Activated CD8-positive, alpha-beta T cell treated with anti-CD3 and anti-CD28 coated beads for 36 hours (primary cell): ENCODE measurements at regions not wholly inside any gene's neighbourhood (a gene's known extent, or its start where the extent isn't known, plus 50 kb on each side); places are given as distances from the start of the nearest gene placed in this dataset.

Experiments used
- ATAC-seq: fragments of 200-7000 bp; cut with Tn5 transposase; one replicate; pipeline ENCODE4 v1.10.0; 2021; ENCODE audit warnings: mild to moderate bottlenecking, moderate library complexity
- CTCF ChIA-PET: fragments of 350-600 bp; sonication (Branson Sonifier 250); formaldehyde crosslinking; loops from one replicate; lab custom pipeline; 2021; ENCODE audit warnings: antibody characterized with exemption; lab: Charles Lee
- POLR2A ChIA-PET: fragments of 350-600 bp; sonication (Branson Sonifier 250); formaldehyde crosslinking; loops from one replicate; lab custom pipeline; 2021; ENCODE audit warnings: antibody characterized with exemption; lab: Charles Lee
- DNase-seq: peaks from one replicate; pipeline ENCODE4 v3.0.0-alpha.2; 2020
- H3K27ac Mint-ChIP-seq: one replicate; pipeline ENCODE4 v1.8.0; 2021; ENCODE audit warnings: mild to moderate bottlenecking, mixed read lengths
- H3K27me3 Mint-ChIP-seq: one replicate; pipeline ENCODE4 v1.8.0; 2021; ENCODE audit warnings: mixed read lengths
- H3K36me3 Mint-ChIP-seq: one replicate; pipeline ENCODE4 v1.8.0; 2021; ENCODE audit warnings: low read depth, mixed read lengths
- H3K4me1 Mint-ChIP-seq: one replicate; pipeline ENCODE4 v1.8.0; 2021; ENCODE audit warnings: low read depth, mixed read lengths
- H3K4me3 Mint-ChIP-seq: one replicate; pipeline ENCODE4 v1.8.0; 2021; ENCODE audit warnings: mild to moderate bottlenecking, moderate library complexity, mixed read lengths
- H3K9me3 Mint-ChIP-seq: one replicate; pipeline ENCODE4 v1.8.0; 2021; ENCODE audit warnings: mixed read lengths
- intact Hi-C: fragments of 100-400 bp; cut with micrococcal nuclease; formaldehyde crosslinking; loops from one replicate; pipeline ENCODE4 v1.10.0; 2022
- TF ChIP-seq, protein P1 (sequence below): fragments of 200-600 bp; IDR thresholded peaks from one replicate; pipeline ENCODE4 v1.8.0; 2022; ENCODE audit warnings: antibody characterized with exemption, mild to moderate bottlenecking

DNA sequence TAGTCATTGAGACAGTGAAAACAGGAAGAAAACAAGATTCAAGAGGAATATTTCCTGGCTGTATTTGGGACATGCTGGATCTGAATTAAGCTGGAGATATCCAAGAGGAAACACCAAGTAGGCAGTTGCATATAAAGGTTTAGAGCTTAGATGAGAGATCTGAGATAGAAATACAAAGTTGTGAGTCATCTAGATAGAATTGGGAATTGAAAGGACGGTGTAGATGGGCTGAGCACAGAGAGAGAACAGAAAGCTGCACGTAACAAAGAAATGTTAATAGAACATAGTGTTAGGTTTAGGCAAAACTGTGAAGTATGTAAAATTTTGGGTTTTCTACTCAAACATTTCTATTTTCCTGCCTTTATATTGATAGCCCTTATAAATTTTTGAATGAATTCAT, 218.5 kb upstream of the TMEM196 start:
- no peak overlapping the region for H3K4me3 Mint-ChIP-seq
- ATAC-seq: no peak
- no peak overlapping the region for H3K27ac Mint-ChIP-seq
- no peaks in the 10 kb centered on the region for H3K9me3 Mint-ChIP-seq
- POLR2A ChIA-PET: no interaction called here
- CTCF ChIA-PET: no interaction called here
- TF ChIP-seq, protein P1, sequence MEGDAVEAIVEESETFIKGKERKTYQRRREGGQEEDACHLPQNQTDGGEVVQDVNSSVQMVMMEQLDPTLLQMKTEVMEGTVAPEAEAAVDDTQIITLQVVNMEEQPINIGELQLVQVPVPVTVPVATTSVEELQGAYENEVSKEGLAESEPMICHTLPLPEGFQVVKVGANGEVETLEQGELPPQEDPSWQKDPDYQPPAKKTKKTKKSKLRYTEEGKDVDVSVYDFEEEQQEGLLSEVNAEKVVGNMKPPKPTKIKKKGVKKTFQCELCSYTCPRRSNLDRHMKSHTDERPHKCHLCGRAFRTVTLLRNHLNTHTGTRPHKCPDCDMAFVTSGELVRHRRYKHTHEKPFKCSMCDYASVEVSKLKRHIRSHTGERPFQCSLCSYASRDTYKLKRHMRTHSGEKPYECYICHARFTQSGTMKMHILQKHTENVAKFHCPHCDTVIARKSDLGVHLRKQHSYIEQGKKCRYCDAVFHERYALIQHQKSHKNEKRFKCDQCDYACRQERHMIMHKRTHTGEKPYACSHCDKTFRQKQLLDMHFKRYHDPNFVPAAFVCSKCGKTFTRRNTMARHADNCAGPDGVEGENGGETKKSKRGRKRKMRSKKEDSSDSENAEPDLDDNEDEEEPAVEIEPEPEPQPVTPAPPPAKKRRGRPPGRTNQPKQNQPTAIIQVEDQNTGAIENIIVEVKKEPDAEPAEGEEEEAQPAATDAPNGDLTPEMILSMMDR: no peak
- H3K4me1 Mint-ChIP-seq: no peaks in the 10 kb centered on the region
- no peaks in the 10 kb centered on the region for H3K27me3 Mint-ChIP-seq
- intact Hi-C loops: no loop called here
- no peaks in the 10 kb centered on the region for H3K36me3 Mint-ChIP-seq
- DNase-seq: no peak

DNA sequence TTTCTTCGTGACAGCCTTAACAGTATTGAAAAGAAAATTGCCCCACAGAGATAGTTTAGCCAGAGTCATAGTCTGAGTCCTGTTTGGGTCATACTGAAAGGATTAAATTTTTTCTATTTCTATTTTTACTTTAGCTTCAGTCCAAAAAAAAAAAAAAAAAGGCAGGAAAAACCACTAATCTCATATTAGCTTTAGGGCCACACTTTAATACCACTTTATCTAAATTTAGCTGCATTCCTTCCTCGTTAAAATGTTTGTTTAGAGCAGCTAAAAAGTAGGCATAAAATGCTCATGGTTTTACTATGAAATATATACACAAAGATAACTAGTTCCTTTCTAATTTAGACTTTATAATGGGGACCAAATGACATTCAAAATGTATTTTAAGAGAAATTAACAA, 216.5 kb upstream of the TMEM196 start:
- ChIA-PET CTCF (no interaction called here), POLR2A (no interaction called here)
- Mint-ChIP-seq H3K9me3 (peaks cover 1% of the 10 kb centered on the region), H3K27ac (no peak overlapping the region), H3K4me1 (no peaks in the 10 kb centered on the region), H3K4me3 (no peak overlapping the region), H3K27me3 (no peaks in the 10 kb centered on the region), H3K36me3 (no peaks in the 10 kb centered on the region)
- TF ChIP-seq, protein P1: no peak
- intact Hi-C loops: no loop called here
- no peak for DNase-seq
- ATAC-seq: no peak

DNA sequence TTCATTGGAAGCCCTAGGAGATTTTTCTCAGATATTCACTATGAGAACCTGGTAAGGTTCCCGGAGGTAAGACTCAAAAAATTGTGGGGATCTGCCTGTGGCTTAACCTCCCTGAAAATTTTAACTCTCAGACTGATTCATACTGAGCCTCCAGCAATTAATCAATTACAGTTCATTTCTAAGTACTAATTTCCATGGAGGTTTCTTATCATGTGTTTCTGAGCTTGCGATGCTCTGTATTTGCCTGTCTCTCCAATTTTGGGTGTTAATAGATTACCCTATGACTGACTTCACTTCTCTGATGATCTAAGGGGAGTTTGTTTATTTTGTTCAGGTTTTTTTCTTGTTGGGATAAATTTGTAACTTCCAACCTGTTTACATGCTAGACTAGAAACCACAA, 215.4 kb upstream of the TMEM196 start:
- POLR2A ChIA-PET: no interaction called here

GRCh38 chr7:19984231-19984632, 210.8 kb upstream of the TMEM196 start:
- TF ChIP-seq, protein P1: no peak
- Mint-ChIP-seq H3K4me1 (no peaks in the 10 kb centered on the region), H3K27ac (no peak overlapping the region), H3K4me3 (no peak overlapping the region), H3K27me3 (no peaks in the 10 kb centered on the region), H3K36me3 (no peaks in the 10 kb centered on the region), H3K9me3 (peaks cover 1% of the 10 kb centered on the region)
- ATAC-seq: no peak
- peak; percentile 3 for DNase-seq
- POLR2A ChIA-PET: no interaction called here
- intact Hi-C loops: no loop called here
- CTCF ChIA-PET: interaction anchor here (1.0 kb wide), 1 partner anchor 12 kb away, joined by 3 read pairs; no protein-coding TSS in a partner anchor

More for the DNA sequence above, 215.4 kb upstream of the TMEM196 start:
- DNase-seq (no peak), ATAC-seq (no peak)
- TF ChIP-seq, protein P1: no peak
- H3K4me1 Mint-ChIP-seq: no peaks in the 10 kb centered on the region
- H3K27ac Mint-ChIP-seq: no peak overlapping the region
- H3K4me3 Mint-ChIP-seq: no peak overlapping the region
- CTCF ChIA-PET: no interaction called here
- intact Hi-C loops: no loop called here
- H3K9me3 Mint-ChIP-seq: peaks cover 1% of the 10 kb centered on the region
- no peaks in the 10 kb centered on the region for H3K27me3 Mint-ChIP-seq
- H3K36me3 Mint-ChIP-seq: no peaks in the 10 kb centered on the region

DNA sequence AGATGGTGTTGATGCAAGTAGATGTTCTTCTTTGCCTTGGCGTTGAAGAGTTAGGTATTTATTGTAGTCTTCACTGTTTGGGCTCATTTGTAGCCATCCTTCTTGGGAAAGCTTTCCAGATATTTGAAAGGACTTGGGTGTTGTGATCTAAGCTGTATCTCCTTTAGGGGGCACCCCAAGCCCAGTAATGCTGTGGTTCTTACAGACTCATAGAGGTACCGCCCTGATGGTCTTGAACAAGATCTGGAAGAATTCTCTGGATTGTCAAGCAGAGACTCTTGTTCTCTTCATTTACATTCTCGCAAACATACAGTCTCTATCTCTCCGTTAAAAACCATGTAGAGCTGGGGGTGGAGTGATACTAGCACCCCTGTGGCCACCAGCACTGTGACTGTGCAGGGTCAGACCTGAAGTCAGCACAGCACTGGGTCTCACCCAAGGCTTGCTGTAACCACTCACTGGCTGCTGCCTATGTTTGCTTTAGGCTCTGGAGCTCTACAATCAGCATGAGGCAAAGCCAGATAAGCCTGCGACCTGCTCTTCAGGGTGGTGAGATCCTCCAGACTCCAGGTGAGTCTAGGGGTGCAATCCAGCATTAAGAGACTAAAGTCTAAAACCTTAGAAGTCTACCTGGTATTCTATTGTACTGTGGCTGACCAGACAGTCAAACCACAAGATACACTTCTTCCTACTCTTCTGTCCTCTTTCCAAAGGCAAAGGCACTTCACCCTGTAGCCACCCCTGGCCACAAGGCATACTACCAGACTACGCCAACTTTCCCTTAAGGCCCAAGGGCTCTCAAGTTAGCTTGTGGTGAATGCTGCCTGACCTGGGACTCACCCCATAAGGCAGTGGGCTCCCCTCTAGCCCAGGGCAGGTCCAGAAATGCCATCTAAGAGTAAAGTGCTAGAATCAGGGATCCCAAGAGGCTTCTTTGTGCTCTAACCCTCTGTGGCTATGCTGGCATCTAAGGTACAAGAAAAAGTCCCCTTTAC, 209.7 kb upstream of the TMEM196 start:
- no peaks in the 10 kb centered on the region for H3K4me1 Mint-ChIP-seq
- no peak overlapping the region for H3K4me3 Mint-ChIP-seq
- no peaks in the 10 kb centered on the region for H3K27me3 Mint-ChIP-seq
- POLR2A ChIA-PET: no interaction called here
- DNase-seq (peak; percentile 34), ATAC-seq (no peak)
- intact Hi-C loops: no loop called here
- CTCF ChIA-PET: interaction anchor here (1.1 to 1.2 kb wide), 2 partner anchors 23 to 189 kb away, joined by 3 read pairs; no protein-coding TSS in a partner anchor
- H3K9me3 Mint-ChIP-seq: peaks cover 4% of the 10 kb centered on the region
- TF ChIP-seq, protein P1: no peak
- H3K36me3 Mint-ChIP-seq: no peaks in the 10 kb centered on the region
- no peak overlapping the region for H3K27ac Mint-ChIP-seq
